C4-2B (cell line): ENCODE measurements at regions not wholly inside any gene's neighbourhood (a gene's known extent, or its start where the extent isn't known, plus 50 kb on each side); places are given as distances from the start of the nearest gene placed in this dataset.
"Not testable (repeated sequence)": the region's sequence is repeated elsewhere in the genome, so short reads cannot be mapped to it uniquely, and the experiment has no call there.

Experiments used
- H3K27ac ChIP-seq: fragments of 450-650 bp; 2 replicates; pipeline ENCODE4 v1.5.1; 2017
- ZFX ChIP-seq: fragments of 450-650 bp; IDR thresholded peaks from 2 replicates; pipeline ENCODE4 v1.6.1; 2017
- TF ChIP-seq, protein P1 (sequence below): fragments of 450-650 bp; conservative IDR thresholded peaks from 2 replicates; pipeline ENCODE4 v1.5.1; 2017; ENCODE audit warnings: mild to moderate bottlenecking

DNA sequence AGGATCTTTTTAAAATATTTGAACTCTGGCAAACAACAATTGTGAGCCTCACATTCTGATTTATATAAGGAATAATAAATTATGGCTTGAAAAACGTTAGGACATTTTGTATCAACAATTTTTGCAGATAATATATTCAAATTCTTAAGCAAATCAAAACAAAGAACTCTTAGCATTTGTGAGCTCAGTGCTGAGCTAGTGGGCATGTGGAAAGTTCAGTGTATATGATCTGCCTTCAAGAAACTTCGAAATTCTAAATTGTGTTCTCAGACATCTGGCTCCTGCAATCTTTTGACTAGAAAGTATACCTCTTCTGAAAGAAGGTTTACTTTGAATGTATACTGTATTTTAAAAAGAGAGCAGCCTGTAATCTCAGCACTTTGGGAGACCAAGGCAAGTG, 122.3 kb upstream of the NEIL3 start:
- TF ChIP-seq ZFX = no peak
- TF ChIP-seq, protein P1, sequence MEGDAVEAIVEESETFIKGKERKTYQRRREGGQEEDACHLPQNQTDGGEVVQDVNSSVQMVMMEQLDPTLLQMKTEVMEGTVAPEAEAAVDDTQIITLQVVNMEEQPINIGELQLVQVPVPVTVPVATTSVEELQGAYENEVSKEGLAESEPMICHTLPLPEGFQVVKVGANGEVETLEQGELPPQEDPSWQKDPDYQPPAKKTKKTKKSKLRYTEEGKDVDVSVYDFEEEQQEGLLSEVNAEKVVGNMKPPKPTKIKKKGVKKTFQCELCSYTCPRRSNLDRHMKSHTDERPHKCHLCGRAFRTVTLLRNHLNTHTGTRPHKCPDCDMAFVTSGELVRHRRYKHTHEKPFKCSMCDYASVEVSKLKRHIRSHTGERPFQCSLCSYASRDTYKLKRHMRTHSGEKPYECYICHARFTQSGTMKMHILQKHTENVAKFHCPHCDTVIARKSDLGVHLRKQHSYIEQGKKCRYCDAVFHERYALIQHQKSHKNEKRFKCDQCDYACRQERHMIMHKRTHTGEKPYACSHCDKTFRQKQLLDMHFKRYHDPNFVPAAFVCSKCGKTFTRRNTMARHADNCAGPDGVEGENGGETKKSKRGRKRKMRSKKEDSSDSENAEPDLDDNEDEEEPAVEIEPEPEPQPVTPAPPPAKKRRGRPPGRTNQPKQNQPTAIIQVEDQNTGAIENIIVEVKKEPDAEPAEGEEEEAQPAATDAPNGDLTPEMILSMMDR = no peak

DNA sequence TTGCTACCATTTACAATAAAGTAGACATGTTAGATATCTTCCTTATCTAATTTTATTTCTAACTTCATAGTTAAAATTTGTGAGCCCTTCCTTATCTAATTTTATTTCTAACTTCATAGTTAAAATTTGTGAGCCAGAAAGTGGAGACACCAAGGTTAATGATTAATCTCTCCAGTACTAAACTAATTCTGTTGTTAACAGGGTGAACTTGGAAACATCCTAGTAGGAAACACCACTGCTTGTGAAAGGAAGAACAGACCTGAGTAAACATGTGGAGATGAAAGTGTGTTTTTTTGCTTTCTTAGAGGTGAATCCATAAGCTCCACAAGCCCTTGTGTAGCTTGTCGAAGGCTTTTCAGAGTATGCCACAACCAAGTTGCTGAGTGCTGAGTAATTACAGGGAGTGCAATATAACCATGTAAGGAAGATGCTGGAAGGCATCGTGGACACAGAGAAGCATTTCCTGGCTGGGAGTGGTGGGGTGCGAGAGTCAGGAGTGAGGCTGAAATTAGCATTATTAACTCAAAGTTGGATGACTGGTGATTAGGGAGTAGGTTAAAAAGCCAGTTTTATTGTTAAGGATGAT, 118.6 kb upstream of the NEIL3 start:
- TF ChIP-seq, protein P1 = no peak
- no peak for TF ChIP-seq ZFX
- no peak overlapping the region for H3K27ac ChIP-seq

More for the DNA sequence above, 122.3 kb upstream of the NEIL3 start:
- H3K27ac ChIP-seq = no peak overlapping the region

- H3K27ac ChIP-seq = no peak overlapping the region
- TF ChIP-seq, protein P1 = no peak
- no peak for TF ChIP-seq ZFX
Observed at GRCh38 chr4:177191586-177191985, 118.1 kb upstream of the NEIL3 start.

GRCh38 chr4:177191991-177192390, 117.7 kb upstream of the NEIL3 start:
- H3K27ac ChIP-seq = no peak overlapping the region
- no peak for TF ChIP-seq ZFX
- TF ChIP-seq, protein P1 = no peak

GRCh38 chr4:177193024-177193715, 116.5 kb upstream of the NEIL3 start:
- not testable (repeated sequence) for H3K27ac ChIP-seq

DNA sequence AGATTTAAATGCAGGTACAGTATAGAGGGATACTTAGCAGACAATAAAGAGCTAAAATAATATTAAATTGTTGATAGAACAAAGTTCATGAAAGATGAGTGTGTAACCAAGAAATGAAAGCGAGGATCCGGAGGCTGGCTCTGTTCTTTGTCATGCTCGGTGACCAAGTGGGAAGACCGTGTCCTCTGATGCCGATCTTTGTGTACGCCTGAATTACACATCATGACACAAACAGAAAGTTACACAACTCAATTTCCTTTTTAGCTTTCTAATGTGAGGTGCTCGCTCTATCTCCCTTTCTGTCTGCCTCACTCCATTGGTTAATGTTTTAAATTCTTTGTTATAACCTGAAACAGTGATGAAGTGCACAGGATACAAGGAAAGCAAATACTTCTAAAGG, 114.8 kb upstream of the NEIL3 start:
- no peak overlapping the region for H3K27ac ChIP-seq
- TF ChIP-seq ZFX = no peak
- TF ChIP-seq, protein P1 = no peak

DNA sequence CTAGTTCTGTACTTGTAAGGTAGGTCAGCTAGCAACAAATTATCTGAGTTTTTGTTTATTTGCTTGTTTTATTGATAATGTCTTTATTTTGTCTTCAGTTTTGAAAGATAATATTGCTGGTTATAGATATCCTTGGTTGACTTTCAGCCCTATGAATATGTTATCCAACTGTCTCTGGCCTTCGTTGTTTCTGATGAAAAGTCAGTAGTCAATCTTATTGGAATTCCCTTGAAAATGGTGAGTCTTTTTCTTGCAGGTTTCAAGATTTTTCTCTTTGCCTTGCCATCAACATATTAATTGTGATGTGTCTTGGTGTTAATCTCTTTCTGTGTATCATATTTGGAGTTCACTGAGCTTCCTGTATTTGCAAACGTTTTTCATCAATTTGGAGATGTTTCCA, 113.1 kb upstream of the NEIL3 start:
- no peak for TF ChIP-seq ZFX
- TF ChIP-seq, protein P1 = no peak
- no peak overlapping the region for H3K27ac ChIP-seq

GRCh38 chr4:177201614-177202013, 108.1 kb upstream of the NEIL3 start:
- TF ChIP-seq, protein P1 = no peak
- TF ChIP-seq ZFX = no peak
- no peak overlapping the region for H3K27ac ChIP-seq
